GM18498 (cell line): ENCODE measurements at regions not wholly inside any gene's neighbourhood (a gene's known extent, or its start where the extent isn't known, plus 50 kb on each side); places are given as distances from the start of the nearest gene placed in this dataset.

Experiments used
- ATAC-seq: cut with Tn5 transposase; IDR thresholded peaks from one replicate; pipeline ENCODE4 v1.9.1; 2021; ENCODE audit warnings: mild to moderate bottlenecking, moderate library complexity; ENCODE audit not compliant: unreplicated experiment

DNA sequence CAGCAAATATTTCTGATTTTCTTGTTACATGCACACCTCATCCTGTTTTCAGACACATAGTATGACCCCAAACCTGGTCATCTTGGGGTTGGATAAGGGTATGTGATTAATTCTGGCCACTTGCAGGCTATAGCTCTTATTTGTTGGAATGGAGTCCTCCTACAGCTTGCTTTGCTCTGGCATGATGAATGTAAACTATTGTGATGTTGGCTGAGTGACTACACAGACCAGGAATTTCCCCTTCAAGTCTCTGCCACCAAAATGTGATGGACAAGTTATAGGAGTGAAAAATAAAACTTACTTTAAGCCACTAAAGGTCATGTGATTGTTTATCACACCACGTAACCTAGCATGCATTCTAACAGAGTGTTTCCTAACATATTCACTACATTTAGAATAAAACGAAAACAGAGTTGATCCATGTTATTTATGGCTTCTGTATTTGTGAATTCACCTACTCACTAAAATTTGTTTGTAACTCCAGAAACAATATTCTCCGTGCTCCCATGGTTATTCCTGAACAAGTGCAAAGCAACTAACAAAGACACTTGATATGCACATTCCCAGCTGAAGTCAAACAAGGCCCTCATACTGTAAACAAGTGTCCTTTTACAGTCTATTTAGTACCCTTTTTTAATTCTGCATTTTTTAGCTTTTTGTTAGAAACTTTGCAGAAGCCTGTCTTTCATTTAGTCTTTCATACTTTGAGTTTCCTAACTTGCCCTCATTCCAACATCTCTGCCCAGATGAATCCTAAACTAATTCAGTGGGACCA is 599.2 kb upstream of the PCDH15 start:
- ATAC-seq: no peak

DNA sequence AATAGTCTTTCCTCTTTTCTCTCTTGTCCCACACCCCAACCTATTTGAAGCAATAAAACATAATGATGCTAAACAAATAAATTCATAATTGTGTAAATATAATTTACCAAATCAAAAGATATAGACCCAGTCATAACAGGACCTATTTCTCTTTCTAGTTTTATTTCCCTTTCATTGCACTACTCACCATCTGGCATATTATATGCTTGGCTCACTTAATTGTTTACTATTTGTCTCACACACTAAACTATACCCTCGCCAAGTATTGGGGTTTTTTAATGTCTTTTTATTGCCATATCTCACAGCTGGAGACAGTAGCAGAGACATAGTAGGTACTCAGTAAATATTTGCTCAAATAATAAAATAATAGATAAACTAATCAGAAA is 597.5 kb upstream of the PCDH15 start:
- no peak for ATAC-seq

GRCh38 chr10:55397777-55398496 is 596.9 kb upstream of the PCDH15 start:
- ATAC-seq: no peak

GRCh38 chr10:55378196-55378595 is 577.2 kb upstream of the PCDH15 start:
- ATAC-seq: no peak

GRCh38 chr10:55374917-55375316 is 573.9 kb upstream of the PCDH15 start:
- no peak for ATAC-seq

DNA sequence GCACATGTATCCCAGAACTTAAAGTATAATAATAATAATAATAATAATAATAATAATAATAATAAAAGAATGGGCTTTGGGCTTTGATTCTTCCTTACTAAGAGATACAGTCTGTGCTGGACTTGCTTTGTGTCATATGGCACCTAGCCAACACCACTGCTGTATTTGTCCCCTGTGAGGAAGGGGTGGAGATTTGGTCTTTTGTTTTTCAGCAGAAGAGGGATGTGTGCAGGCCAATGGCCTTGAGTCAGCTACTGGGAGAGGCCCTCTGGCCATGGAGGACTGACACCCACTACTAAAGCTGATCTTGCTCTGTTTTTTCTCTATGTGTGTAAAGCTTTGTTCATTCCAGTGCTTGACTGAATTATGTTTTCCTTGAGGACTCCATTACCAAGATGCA is 573.0 kb upstream of the PCDH15 start:
- no peak for ATAC-seq

- no peak for ATAC-seq
Measured at GRCh38 chr10:55369670-55370420, 568.8 kb upstream of the PCDH15 start.

- ATAC-seq: no peak
Measured at GRCh38 chr10:55368467-55368866, 567.4 kb upstream of the PCDH15 start.

DNA sequence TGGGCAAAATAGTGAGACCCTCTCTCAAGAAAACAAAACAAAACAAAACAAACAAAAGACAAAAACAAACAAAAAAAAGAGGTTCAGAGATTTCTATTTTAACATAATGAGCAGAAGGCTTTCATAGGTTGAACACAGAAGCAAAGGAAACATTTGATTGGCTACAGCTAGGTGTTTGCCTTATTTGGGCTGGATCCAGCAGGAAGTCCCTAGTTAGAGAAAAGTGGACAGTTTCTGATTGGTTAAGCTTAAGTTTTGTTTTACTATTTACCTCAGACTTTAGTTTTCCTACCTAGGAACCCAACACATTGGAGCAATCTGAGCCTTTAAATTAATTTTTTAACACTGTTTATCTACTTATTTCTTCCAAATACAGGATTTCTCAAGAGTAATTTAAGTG is 566.5 kb upstream of the PCDH15 start:
- ATAC-seq: no peak

DNA sequence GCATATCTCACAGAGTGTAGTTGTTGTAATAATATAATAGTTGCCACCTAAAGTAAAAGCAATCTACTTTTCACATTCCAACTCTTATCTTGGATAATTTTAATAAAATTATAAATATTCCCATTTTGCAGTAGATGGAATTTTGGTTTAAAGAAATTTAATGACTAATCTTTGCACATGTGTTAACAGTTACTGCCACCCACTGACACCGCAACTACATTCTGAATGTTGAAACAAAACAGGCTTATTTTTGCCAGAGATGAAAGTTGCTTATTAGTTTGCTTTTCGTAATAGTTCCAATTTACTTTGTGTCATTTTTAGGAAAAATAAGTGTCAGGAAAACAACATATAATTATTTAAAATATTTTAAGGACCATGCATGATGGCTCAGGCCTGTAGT is 557.5 kb upstream of the PCDH15 start:
- ATAC-seq: no peak

DNA sequence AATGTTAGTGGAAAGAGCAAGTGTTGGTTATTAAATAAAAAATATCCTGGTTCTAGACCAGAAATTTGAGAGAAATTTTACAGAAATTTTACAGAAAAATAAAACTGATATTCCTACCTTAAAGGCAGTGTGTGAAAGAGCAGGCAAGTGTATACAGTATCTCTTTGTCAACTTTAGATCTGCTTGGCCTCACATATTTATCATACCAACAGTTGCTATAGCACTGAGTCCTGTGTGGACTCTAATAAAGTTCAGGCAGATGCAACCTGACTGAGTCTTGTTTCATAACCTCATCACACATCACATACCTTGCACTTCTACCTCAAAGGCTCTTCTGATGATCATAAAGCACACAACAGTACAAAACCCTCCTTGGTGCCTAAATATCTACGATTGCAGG is 552.4 kb upstream of the PCDH15 start:
- ATAC-seq: no peak

GRCh38 chr10:55351431-55351830 is 550.4 kb upstream of the PCDH15 start:
- ATAC-seq: no peak

DNA sequence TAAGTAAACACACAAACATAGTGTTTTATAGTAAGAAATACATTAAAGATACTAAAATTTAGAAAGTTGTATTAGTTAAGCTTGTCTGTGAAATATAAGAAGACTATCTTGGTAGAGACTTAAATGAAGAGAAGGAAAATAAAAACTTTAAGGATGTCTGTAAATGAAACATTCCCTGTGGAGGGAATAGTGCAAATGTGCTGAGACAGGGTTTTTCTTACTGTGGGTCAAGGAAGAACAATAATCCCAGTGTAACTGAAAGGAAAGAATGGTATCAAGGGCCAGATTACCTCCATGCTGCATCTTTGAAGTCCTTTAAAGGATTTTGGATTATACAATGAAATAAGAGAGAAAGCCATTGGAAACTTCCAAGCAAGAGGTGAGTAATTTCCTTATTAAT is 547.5 kb upstream of the PCDH15 start:
- no peak for ATAC-seq

DNA sequence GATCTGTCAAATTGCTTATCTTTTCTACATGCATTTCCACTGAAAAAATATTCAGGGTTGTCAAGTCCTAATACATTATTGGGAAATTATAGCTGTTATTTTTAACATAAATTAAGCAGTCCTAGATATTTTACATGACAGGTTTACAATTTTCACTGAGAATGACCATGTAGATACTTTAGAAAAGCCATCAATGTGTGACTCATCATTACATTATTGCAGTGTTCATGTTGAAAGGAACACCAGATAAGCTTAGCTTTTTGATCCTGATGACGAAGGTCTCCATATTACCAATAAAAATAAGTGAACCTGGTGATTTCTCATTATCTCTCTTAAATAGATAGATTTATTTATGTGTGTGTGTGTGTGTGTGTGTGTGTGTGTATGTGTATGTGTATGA is 529.5 kb upstream of the PCDH15 start:
- ATAC-seq: no peak

GRCh38 chr10:55329796-55330195 is 528.8 kb upstream of the PCDH15 start:
- ATAC-seq: no peak

- ATAC-seq: no peak
Measured at GRCh38 chr10:55320187-55320700, 519.2 kb upstream of the PCDH15 start.

DNA sequence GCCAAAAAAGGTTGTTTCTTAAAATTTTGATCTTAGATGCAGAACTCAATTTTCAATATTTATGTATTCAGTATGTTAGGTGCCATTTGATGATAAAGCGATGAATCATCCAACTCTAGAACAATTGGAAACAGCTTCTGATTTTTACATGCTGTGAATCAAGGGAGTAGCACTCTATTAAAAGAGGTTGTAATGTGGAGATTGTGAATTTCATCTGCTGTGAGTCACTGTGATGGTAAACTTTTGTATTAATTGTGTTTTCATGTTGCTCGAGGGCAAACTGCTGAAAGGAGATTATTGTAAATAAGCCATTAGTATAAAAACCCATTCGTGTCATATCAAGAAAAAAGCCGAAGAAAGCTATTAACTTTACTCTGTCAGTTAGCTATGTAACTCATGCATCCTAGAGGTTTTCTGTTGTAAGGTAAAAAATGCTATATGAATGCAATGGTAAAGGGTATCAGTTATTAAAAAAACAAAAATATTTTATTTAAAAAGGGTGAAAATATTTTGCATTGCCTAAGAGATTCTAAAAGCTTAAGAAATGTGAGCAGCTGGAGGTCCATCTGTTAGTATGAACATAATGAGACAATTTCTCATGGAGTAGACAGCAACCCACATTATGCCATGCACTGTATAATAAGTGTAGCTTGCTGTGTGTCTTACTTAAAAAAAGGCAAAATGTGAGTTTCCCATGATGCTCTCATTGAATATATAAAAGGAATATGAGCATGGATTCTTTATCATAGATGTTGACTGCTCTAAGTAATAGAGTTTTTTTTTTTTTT is 511.0 kb upstream of the PCDH15 start:
- no peak for ATAC-seq

- no peak for ATAC-seq
Measured at GRCh38 chr10:55310143-55310542, 509.1 kb upstream of the PCDH15 start.

- no peak for ATAC-seq
Measured at GRCh38 chr10:55305285-55305684, 504.3 kb upstream of the PCDH15 start.

DNA sequence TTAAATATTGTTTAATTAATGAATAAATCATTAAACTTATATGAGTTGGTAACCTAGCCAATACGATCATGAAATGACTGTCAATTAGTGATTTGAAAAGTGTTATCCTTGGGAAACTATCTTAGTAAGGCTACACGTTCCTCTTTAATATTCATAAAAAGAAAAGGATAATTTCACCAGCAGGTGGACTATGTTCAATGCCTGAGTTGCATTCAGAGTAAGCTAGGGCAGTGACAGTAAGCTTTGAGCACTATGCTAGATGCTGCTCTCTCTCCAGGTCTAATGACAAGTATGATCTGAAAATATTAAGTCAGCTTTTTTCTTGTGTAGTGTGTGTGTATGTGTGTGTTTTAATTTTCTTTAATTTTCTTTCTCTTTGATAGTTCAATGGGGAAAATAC is 486.3 kb upstream of the PCDH15 start:
- no peak for ATAC-seq

DNA sequence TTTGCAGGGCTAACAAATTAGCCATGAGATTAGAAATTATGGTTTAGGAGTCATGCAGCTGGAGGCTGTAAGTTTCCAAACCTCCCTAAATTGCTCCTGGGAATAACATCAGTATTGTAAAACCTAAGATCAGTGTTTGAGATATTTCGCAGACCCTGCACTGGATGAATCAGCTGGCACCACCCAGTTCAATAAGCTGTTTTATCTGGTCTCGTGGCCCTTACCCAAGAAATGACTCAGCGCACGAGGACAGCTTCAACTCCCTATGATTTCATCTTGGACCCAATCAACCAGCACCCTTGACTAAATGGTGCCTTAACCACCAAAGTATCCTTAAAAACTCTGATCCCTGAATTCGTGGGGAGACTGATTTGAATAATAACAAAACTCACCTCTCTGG is 482.0 kb upstream of the PCDH15 start:
- no peak for ATAC-seq
